Ureter (tissue), 1 donor: ENCODE measurements at regions not wholly inside any gene's neighbourhood (a gene's known extent, or its start where the extent isn't known, plus 50 kb on each side); places are given as distances from the start of the nearest gene placed in this dataset.
"Not testable (repeated sequence)": the region's sequence is repeated elsewhere in the genome, so short reads cannot be mapped to it uniquely, and the experiment has no call there.

Experiments
- DNase-seq: peaks from one replicate; pipeline ENCODE4 v3.0.0-alpha.2; 2020; ENCODE audit warnings: low spot score
- donor health status: DM: yes; HTN: yes; CAD: no.

DNA sequence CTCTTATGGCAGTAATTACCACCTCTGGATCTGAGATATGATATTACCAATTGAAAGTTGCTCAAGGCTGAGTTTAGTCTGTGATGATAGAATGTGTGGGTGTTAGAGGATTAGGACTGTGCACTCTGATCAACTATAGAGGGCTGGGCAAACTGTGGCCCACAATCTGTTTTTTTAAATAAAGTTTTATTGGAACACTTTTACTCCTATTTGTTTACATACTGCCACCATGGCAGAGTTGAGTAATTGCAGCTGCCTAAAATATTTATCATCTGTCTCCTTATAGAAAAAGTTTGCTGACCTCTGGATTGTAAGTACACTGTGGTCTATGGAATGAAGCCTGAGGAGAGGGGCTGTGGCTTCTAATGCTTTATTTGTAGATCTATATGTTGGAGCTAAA is 71.5 kb upstream of the N4BP1 start:
- no peak for DNase-seq

DNA sequence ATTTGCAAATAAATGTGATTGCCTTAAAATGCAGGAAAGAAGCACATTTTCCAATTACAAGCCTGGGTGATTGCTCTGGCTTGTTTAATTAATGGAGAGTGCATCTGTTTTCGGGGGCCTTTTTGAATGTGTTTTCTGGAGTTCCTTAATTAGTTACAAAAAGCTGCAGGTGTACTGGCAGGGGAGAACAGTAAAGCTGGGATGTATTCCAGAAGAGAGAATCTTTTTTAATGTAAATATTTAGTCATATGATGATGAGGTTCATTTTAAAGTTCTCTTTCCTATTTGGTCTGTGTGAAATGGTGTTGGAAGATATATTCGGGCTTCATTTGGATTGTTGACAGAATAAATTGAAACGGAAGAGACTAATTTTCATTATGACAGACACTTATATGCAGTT is 70.9 kb upstream of the N4BP1 start:
- DNase-seq: no peak

GRCh38 chr16:48676836-48677235 is 66.9 kb upstream of the N4BP1 start:
- no peak for DNase-seq

GRCh38 chr16:48668184-48668583 is 58.2 kb upstream of the N4BP1 start:
- DNase-seq: not testable (repeated sequence)

DNA sequence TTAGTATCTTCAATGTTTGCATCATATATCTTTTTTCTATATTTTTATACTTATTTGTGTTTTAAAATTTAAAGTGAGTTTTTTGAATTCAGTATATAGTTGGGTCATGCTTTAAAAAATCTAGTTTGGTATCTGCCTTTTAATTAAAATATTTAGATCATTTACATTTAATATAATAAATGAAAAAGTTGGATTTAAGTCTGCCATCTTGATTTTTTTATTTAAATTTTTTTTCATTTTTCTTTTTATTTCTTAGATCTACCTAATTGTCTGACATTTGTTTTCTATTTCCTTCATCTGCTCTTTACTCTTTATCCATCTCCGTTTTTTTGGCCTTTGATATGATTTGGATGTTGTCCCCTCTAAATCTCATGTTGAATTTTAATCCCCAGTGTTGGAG is 50.0 kb upstream of the N4BP1 start:
- DNase-seq: no peak
